Heart left ventricle (tissue), 13 donors: ENCODE measurements at regions not wholly inside any gene's neighbourhood (a gene's known extent, or its start where the extent isn't known, plus 50 kb on each side); places are given as distances from the start of the nearest gene placed in this dataset.

Experiments
- POLR2A ChIP-seq, 2 donors: fragments of 450-650 bp; IDR thresholded peaks; one replicate each; pipeline ENCODE4 v1.6.1; 2017; ENCODE audit warnings: antibody characterized with exemption in 2 of 2, mild to moderate bottlenecking in 2 of 2, moderate library complexity in 2 of 2
- TF ChIP-seq, protein P1 (sequence below), 12 donors: fragments of 200-600 bp; sonication (generic) in 4 of 12; IDR thresholded peaks; one replicate each; pipeline versions ENCODE4 v1.5.0 to v1.8.0; 2018 to 2022; ENCODE audit warnings: antibody characterized with exemption in 12 of 12, mild to moderate bottlenecking in 5 of 12
- donor health status: ischemic (EF 13 %, LVEDD 7.1; RV severe dilation, severe dysfunction).
- donor health status: DM: no; HTN: yes; CAD: no.
- donor health status: DM: no; HTN: no; CAD: no.
- donor health status: ischemic (EF 25% LVEDD 6.9; RV normal size, moderate dysfunction).
- donor health status: ischemic (EF 25% LVEDD 5.7; RV mildly dilated, moderate dysfunction).
- donor health status: ischemic (EF 35%, LVEDD 5.7; RV mildly dilated, moderate dysfunction).
- donor health status: nonischemic (EF 11% LVEDD 7.7; RV severe dilation, severe dysfunction).
- donor health status: DM: yes; HTN: yes; CAD: no.
- donor health status: PGD.
- donor health status: ischemic (EF 29% LVEDD 5.4; RV normal size, mild dysfunction).
- donor health status: nonischemic (EF 23%, LVEDD 6.1; RV moderate dilation, normal function).

GRCh38 chr16:65314627-65315008 is 192.8 kb upstream of the CDH11 start:
- TF ChIP-seq, protein P1, sequence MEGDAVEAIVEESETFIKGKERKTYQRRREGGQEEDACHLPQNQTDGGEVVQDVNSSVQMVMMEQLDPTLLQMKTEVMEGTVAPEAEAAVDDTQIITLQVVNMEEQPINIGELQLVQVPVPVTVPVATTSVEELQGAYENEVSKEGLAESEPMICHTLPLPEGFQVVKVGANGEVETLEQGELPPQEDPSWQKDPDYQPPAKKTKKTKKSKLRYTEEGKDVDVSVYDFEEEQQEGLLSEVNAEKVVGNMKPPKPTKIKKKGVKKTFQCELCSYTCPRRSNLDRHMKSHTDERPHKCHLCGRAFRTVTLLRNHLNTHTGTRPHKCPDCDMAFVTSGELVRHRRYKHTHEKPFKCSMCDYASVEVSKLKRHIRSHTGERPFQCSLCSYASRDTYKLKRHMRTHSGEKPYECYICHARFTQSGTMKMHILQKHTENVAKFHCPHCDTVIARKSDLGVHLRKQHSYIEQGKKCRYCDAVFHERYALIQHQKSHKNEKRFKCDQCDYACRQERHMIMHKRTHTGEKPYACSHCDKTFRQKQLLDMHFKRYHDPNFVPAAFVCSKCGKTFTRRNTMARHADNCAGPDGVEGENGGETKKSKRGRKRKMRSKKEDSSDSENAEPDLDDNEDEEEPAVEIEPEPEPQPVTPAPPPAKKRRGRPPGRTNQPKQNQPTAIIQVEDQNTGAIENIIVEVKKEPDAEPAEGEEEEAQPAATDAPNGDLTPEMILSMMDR (IDR thresholded peaks at IDR 0.05), result no peak
- no peak for TF ChIP-seq POLR2A (IDR thresholded peaks at IDR 0.05)
